Vagina (tissue), 2 donors: ENCODE measurements at regions not wholly inside any gene's neighbourhood (a gene's known extent, or its start where the extent isn't known, plus 50 kb on each side); places are given as distances from the start of the nearest gene placed in this dataset.

Experiments
- POLR2A ChIP-seq, 2 donors: fragments of 450-650 bp; IDR thresholded peaks; one replicate each; pipeline ENCODE4 v1.6.1; 2017; ENCODE audit warnings: antibody characterized with exemption in 2 of 2, mild to moderate bottlenecking in 2 of 2, moderate library complexity in 2 of 2
- POLR2AphosphoS5 ChIP-seq, 2 donors: sonication (generic); formaldehyde crosslinking; IDR thresholded peaks; one replicate each; pipeline ENCODE4 v1.9.0; 2017; ENCODE audit warnings: antibody characterized with exemption in 2 of 2, mild to moderate bottlenecking in 2 of 2, low read depth in 1 of 2; ENCODE audit not compliant: insufficient read depth in 1 of 2
- TF ChIP-seq, protein P1 (sequence below), 3 experiments: fragments of 450-650 bp in 2 of 3; fragments of 200-600 bp in 1 of 3; sonication (generic) in 1 of 3; IDR thresholded peaks; one replicate each; pipeline ENCODE4 v1.5.1; 2017 to 2019; ENCODE audit warnings: antibody characterized with exemption in 3 of 3, mild to moderate bottlenecking in 2 of 3, moderate library complexity in 2 of 3

DNA sequence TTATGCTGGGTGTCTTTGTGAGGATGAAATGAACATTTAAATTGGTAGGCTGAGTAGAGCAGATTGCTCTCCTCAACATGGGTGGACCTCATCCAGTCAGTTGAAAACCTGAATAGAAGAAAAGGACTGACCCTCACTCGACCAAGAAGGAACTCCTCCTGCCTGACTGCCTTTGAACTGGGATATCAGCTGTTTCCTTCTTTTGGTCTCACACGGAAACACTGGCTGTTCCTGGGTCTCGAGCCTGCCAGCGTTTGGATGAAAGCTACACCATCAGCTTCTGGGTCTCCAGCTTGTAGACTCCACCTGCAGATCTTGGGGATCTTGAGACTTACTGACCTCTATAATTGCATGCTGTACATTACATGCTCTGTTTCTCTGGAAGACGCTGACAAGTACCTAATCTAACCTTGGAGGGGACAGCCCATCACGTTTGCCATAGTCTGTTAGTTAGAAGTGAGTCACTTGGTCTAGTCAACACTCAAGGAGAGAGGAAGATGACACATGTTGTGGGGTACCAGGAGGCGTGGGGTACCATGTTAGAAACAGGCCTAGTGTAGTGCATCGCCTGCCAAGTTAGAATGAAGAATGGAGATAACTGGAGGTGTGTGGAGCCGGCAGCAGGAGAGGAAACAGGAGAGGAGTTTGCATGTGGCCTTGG lies 267.0 kb downstream of the MREG start:
- TF ChIP-seq, protein P1, sequence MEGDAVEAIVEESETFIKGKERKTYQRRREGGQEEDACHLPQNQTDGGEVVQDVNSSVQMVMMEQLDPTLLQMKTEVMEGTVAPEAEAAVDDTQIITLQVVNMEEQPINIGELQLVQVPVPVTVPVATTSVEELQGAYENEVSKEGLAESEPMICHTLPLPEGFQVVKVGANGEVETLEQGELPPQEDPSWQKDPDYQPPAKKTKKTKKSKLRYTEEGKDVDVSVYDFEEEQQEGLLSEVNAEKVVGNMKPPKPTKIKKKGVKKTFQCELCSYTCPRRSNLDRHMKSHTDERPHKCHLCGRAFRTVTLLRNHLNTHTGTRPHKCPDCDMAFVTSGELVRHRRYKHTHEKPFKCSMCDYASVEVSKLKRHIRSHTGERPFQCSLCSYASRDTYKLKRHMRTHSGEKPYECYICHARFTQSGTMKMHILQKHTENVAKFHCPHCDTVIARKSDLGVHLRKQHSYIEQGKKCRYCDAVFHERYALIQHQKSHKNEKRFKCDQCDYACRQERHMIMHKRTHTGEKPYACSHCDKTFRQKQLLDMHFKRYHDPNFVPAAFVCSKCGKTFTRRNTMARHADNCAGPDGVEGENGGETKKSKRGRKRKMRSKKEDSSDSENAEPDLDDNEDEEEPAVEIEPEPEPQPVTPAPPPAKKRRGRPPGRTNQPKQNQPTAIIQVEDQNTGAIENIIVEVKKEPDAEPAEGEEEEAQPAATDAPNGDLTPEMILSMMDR (IDR thresholded peaks at IDR 0.05), result no peak
- TF ChIP-seq POLR2A (IDR thresholded peaks at IDR 0.05) (no peak), POLR2AphosphoS5 (IDR thresholded peaks at IDR 0.05; ENCODE audit: insufficient read depth in 1 of 2, low read depth in 1 of 2) (no peak)
